ENCODE measurements at regions not wholly inside any gene's neighbourhood (a gene's known extent, or its start where the extent isn't known, plus 50 kb on each side); places are given as distances from the start of the nearest gene placed in this dataset.

- TF ChIP-seq TARDBP (IDR thresholded peaks at IDR 0.05; ENCODE audit: borderline replicate concordance) (no peak), ZNF687 (IDR thresholded peaks at IDR 0.05) (no peak), ELK1 (IDR thresholded peaks at IDR 0.05; ENCODE audit: low read depth, low read length) (no peak), EP300 (IDR thresholded peaks at IDR 0.05; ENCODE audit: borderline replicate concordance in 1 of 2, control insufficient read depth in 1 of 2, low read depth in 2 of 2, low read length in 2 of 2) (no peak), RAD21 (IDR thresholded peaks at IDR 0.05; ENCODE audit: insufficient read depth, low read depth, low read length) (no peak), MXI1 (IDR thresholded peaks at IDR 0.05; ENCODE audit: low read depth, low read length) (no peak), CTCF (IDR thresholded peaks at IDR 0.05 in 2 of 3, conservative IDR thresholded peaks at IDR 0.05 in 1 of 3; ENCODE audit: control insufficient read depth in 2 of 3, extremely low read depth in 1 of 3, insufficient read depth in 1 of 3, low read depth in 3 of 3, low read length in 3 of 3) (no peak), SUZ12 (IDR thresholded peaks at IDR 0.05; ENCODE audit: unreplicated experiment) (no peak)
These were observed 75.9 kb downstream of the OAT start for GRCh38 chr10:124342821-124343170.

All from GM12878 (cell line).